Tibial nerve (tissue), 4 donors: ENCODE measurements at regions not wholly inside any gene's neighbourhood (a gene's known extent, or its start where the extent isn't known, plus 50 kb on each side); places are given as distances from the start of the nearest gene placed in this dataset.

Experiments
- DNase-seq, 2 donors: peaks; one replicate each; pipeline ENCODE4 v3.0.0-alpha.2; 2019; ENCODE audit warnings: low spot score in 2 of 2
- H3K27ac ChIP-seq, 4 donors: fragments of 200-600 bp; sonication (generic) in 3 of 4; one replicate each; pipeline ENCODE4 v1.5.1; 2017 to 2019; ENCODE audit warnings: mild to moderate bottlenecking in 1 of 4
- H3K27me3 ChIP-seq, 2 donors: fragments of 200-600 bp; sonication (generic) in 1 of 2; one replicate each; pipeline versions ENCODE4 v1.5.1 to v1.6.0; 2017 to 2019
- H3K36me3 ChIP-seq, 3 donors: fragments of 200-600 bp; sonication (generic); one replicate each; pipeline ENCODE4 v1.5.1; 2018 to 2019
- H3K4me1 ChIP-seq, 4 donors: fragments of 200-600 bp; sonication (generic) in 3 of 4; one replicate each; pipeline ENCODE4 v1.5.1; 2017 to 2019
- H3K4me3 ChIP-seq, 4 donors: fragments of 200-600 bp; sonication (generic) in 3 of 4; one replicate each; pipeline ENCODE4 v1.5.1; 2017 to 2019; ENCODE audit warnings: mild to moderate bottlenecking in 1 of 4, moderate library complexity in 1 of 4
- H3K9me3 ChIP-seq, 4 donors: fragments of 200-600 bp; sonication (generic) in 3 of 4; one replicate each; pipeline ENCODE4 v1.5.1; 2017 to 2019
- CTCF ChIP-seq, 5 experiments: fragments of 200-600 bp in 3 of 5; fragments of 450-650 bp in 2 of 5; sonication (generic) in 3 of 5; IDR thresholded peaks; one replicate each; pipeline ENCODE4 v1.5.1; 2016 to 2019; ENCODE audit warnings: antibody characterized with exemption in 5 of 5, mild to moderate bottlenecking in 3 of 5, moderate library complexity in 2 of 5
- EP300 ChIP-seq, 2 donors: sonication (generic); formaldehyde crosslinking; IDR thresholded peaks; one replicate each; pipeline ENCODE4 v1.6.1; 2017; ENCODE audit warnings: antibody characterized with exemption in 2 of 2, mild to moderate bottlenecking in 1 of 2
- POLR2A ChIP-seq, 2 donors: fragments of 450-650 bp; IDR thresholded peaks; one replicate each; pipeline ENCODE4 v1.6.1; 2017; ENCODE audit warnings: antibody characterized with exemption in 2 of 2, mild to moderate bottlenecking in 2 of 2, moderate library complexity in 2 of 2
- WGBS, 2 donors: methylation state at CpG; one replicate each; pipeline ENCODE4 v1.1.5; 2018; 5-methylcytosine and 5-hydroxymethylcytosine counted together

- H3K27ac ChIP-seq, result peak overlapping the region in 1 of 4 donors; percentile 65
- peaks cover 0 to 25% (median 0%) of the 10 kb centered on the region in 4 donors for H3K4me1 ChIP-seq
- 41 to 53% methylated on average over 3 of the region's 3 CpGs for WGBS, 2 donors
- peak in 1 of 2 donors; percentile 83 for TF ChIP-seq EP300 (IDR thresholded peaks at IDR 0.05)
- no peak for TF ChIP-seq CTCF (IDR thresholded peaks at IDR 0.05)
- DNase-seq, result peak in 1 of 2 donors; percentile 76
- H3K4me3 ChIP-seq, result no peak overlapping the region
- no peaks in the 10 kb centered on the region for H3K9me3 ChIP-seq
- no peaks in the 10 kb centered on the region for H3K36me3 ChIP-seq
- no peaks in the 10 kb centered on the region for H3K27me3 ChIP-seq
These were observed 76.1 kb upstream of the CPO start for GRCh38 chr2:206863196-206863595.

GRCh38 chr2:206863716-206864115 is 75.6 kb upstream of the CPO start:
- Histone ChIP-seq H3K4me1 (peaks cover 0 to 25% (median 0%) of the 10 kb centered on the region in 4 donors), H3K27ac (peak overlapping the region in 1 of 4 donors; percentile 65), H3K9me3 (no peaks in the 10 kb centered on the region), H3K36me3 (no peaks in the 10 kb centered on the region), H3K4me3 (no peak overlapping the region), H3K27me3 (no peaks in the 10 kb centered on the region)
- 15 to 41% methylated on average over 4 of the region's 4 CpGs for WGBS, 2 donors
- no peak for DNase-seq
- TF ChIP-seq CTCF (IDR thresholded peaks at IDR 0.05) (no peak), POLR2A (IDR thresholded peaks at IDR 0.05) (no peak), EP300 (IDR thresholded peaks at IDR 0.05) (no peak)

- DNase-seq, result no peak
- Histone ChIP-seq H3K9me3 (no peaks in the 10 kb centered on the region), H3K36me3 (no peaks in the 10 kb centered on the region), H3K4me3 (no peak overlapping the region), H3K27me3 (no peaks in the 10 kb centered on the region), H3K4me1 (peaks cover 0 to 15% (median 0%) of the 10 kb centered on the region in 4 donors), H3K27ac (no peak overlapping the region)
- WGBS, 2 donors, result 69 to 83% methylated on average over 3 of the region's 3 CpGs
- TF ChIP-seq POLR2A (IDR thresholded peaks at IDR 0.05) (no peak), EP300 (IDR thresholded peaks at IDR 0.05) (no peak), CTCF (IDR thresholded peaks at IDR 0.05) (no peak)
These were observed 72.3 kb upstream of the CPO start for GRCh38 chr2:206867006-206867405.

GRCh38 chr2:206869824-206870495 is 69.4 kb upstream of the CPO start:
- Histone ChIP-seq H3K9me3 (no peaks in the 10 kb centered on the region), H3K27ac (no peak overlapping the region), H3K36me3 (no peaks in the 10 kb centered on the region), H3K4me3 (no peak overlapping the region), H3K27me3 (no peaks in the 10 kb centered on the region), H3K4me1 (no peaks in the 10 kb centered on the region)
- TF ChIP-seq EP300 (IDR thresholded peaks at IDR 0.05), result no peak
- no peak for TF ChIP-seq CTCF (IDR thresholded peaks at IDR 0.05)
- no peak for TF ChIP-seq POLR2A (IDR thresholded peaks at IDR 0.05)
- WGBS, 2 donors, result 88 to 89% methylated on average over 3 of the region's 3 CpGs
- no peak for DNase-seq

- DNase-seq, result no peak
- WGBS, 2 donors, result 42 to 61% methylated on average over 2 of the region's 2 CpGs
- Histone ChIP-seq H3K27ac (no peak overlapping the region), H3K4me3 (no peak overlapping the region), H3K9me3 (no peaks in the 10 kb centered on the region), H3K27me3 (no peaks in the 10 kb centered on the region), H3K4me1 (no peaks in the 10 kb centered on the region), H3K36me3 (no peaks in the 10 kb centered on the region)
- TF ChIP-seq EP300 (IDR thresholded peaks at IDR 0.05), result no peak
- no peak for TF ChIP-seq POLR2A (IDR thresholded peaks at IDR 0.05)
- no peak for TF ChIP-seq CTCF (IDR thresholded peaks at IDR 0.05)
These were observed 65.9 kb upstream of the CPO start for GRCh38 chr2:206873423-206873822.
